Esophagus squamous epithelium (tissue), 5 donors: ENCODE measurements at regions not wholly inside any gene's neighbourhood (a gene's known extent, or its start where the extent isn't known, plus 50 kb on each side); places are given as distances from the start of the nearest gene placed in this dataset.

Experiments
- DNase-seq: peaks from one replicate; lab custom pipeline; 2025; lab: John Stamatoyannopoulos, UW
- H3K27ac ChIP-seq, 4 donors: fragments of 200-600 bp; sonication (generic); one replicate each; pipeline ENCODE4 v1.5.1; 2016 to 2019; ENCODE audit warnings: mild to moderate bottlenecking in 1 of 4
- H3K27me3 ChIP-seq, 4 donors: fragments of 200-600 bp; sonication (generic); 1 replicate in 3 of 4; 2 replicates in 1 of 4; pipeline versions ENCODE4 v1.5.1 to v1.6.0; 2017 to 2021; ENCODE audit warnings: antibody characterized with exemption in 1 of 4
- H3K36me3 ChIP-seq, 3 donors: fragments of 200-600 bp; sonication (generic); one replicate each; pipeline ENCODE4 v1.5.1; 2016 to 2019
- H3K4me1 ChIP-seq, 3 donors: fragments of 200-600 bp; sonication (generic); one replicate each; pipeline ENCODE4 v1.5.1; 2017 to 2019
- H3K4me3 ChIP-seq, 4 donors: fragments of 200-600 bp; sonication (generic); 1 replicate in 3 of 4; 2 replicates in 1 of 4; pipeline ENCODE4 v1.5.1; 2016 to 2019; ENCODE audit warnings: mild to moderate bottlenecking in 2 of 4, moderate library complexity in 1 of 4
- H3K9me3 ChIP-seq, 3 donors: fragments of 200-600 bp; sonication (generic); one replicate each; pipeline ENCODE4 v1.5.1; 2016 to 2019
- POLR2A ChIP-seq, 4 donors: fragments of 450-650 bp; IDR thresholded peaks; one replicate each; pipeline ENCODE4 v1.6.1; 2017; ENCODE audit warnings: antibody characterized with exemption in 4 of 4, mild to moderate bottlenecking in 4 of 4, moderate library complexity in 3 of 4
- whole genome bisulfite sequencing, 2 donors: methylation state at CpG; one replicate each; pipeline ENCODE4 v1.1.5; 2018; 5-methylcytosine and 5-hydroxymethylcytosine counted together
- intact Hi-C: fragments of 100-400 bp; cut with DNase I; formaldehyde crosslinking; loops from one replicate; pipeline ENCODE4 v1.15.0; 2022
- TF ChIP-seq, protein P1 (sequence below), 6 experiments: fragments of 450-650 bp in 4 of 6; fragments of 200-600 bp in 2 of 6; sonication (generic) in 2 of 6; IDR thresholded peaks; one replicate each; pipeline ENCODE4 v1.5.1; 2016 to 2019; ENCODE audit warnings: antibody characterized with exemption in 6 of 6, mild to moderate bottlenecking in 4 of 6, moderate library complexity in 4 of 6
- donor health status: DM: yes; HTN: yes; CAD: no.

DNA sequence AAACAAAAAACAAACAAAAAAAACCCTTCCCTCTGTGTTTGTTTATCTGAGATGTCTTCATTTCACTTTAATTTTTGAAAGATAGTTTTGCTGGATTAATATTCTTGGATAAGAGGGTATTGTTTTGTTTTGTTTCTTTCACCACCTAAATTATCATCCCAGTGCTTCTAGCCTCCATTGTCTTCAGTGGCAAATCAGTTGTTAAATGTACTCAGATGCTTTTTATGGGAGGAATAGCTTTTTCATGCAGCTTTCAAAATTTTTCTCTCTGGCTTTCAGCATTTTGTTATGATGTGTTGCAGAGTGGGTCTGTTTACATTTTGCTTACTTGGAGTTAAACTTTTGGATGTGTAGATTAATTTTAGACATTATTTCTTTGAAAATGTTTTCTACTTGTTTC lies 203.5 kb upstream of the DCC start:
- no peak overlapping the region for H3K27ac ChIP-seq
- H3K4me3 ChIP-seq, result no peak overlapping the region
- intact Hi-C loops, result no loop called here
- peaks cover 0 to 12% (median 0%) of the 10 kb centered on the region in 3 donors for H3K9me3 ChIP-seq
- no peaks in the 10 kb centered on the region for H3K36me3 ChIP-seq
- no peaks in the 10 kb centered on the region for H3K4me1 ChIP-seq
- DNase-seq, result no peak
- H3K27me3 ChIP-seq, result no peaks in the 10 kb centered on the region
- TF ChIP-seq, protein P1, sequence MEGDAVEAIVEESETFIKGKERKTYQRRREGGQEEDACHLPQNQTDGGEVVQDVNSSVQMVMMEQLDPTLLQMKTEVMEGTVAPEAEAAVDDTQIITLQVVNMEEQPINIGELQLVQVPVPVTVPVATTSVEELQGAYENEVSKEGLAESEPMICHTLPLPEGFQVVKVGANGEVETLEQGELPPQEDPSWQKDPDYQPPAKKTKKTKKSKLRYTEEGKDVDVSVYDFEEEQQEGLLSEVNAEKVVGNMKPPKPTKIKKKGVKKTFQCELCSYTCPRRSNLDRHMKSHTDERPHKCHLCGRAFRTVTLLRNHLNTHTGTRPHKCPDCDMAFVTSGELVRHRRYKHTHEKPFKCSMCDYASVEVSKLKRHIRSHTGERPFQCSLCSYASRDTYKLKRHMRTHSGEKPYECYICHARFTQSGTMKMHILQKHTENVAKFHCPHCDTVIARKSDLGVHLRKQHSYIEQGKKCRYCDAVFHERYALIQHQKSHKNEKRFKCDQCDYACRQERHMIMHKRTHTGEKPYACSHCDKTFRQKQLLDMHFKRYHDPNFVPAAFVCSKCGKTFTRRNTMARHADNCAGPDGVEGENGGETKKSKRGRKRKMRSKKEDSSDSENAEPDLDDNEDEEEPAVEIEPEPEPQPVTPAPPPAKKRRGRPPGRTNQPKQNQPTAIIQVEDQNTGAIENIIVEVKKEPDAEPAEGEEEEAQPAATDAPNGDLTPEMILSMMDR (IDR thresholded peaks at IDR 0.05), result no peak
- TF ChIP-seq POLR2A (IDR thresholded peaks at IDR 0.05), result no peak

DNA sequence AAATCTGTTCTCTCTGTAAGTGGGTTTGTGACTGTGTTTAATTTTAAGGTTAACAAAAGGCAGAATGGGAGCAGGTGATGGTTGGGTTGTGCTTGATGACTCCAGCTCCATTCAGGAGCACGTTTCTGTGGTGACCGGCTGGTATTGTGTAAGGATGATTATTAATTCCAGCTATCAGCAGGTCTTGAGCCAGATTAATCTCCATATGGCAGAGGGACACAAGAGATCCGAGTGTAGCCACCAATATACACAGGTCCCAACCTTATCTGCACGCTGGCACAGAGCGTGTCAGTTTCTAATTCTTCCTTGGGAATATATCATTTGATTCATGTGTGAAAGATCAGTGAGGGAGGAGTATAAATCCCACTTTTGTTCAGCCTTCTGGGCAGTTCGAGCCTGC lies 199.0 kb upstream of the DCC start:
- TF ChIP-seq, protein P1 (IDR thresholded peaks at IDR 0.05), result no peak
- no peak for TF ChIP-seq POLR2A (IDR thresholded peaks at IDR 0.05)
- WGBS, 2 donors, result 71 to 79% methylated on average over 6 of the region's 6 CpGs
- intact Hi-C loops, result no loop called here
- H3K4me1 ChIP-seq, result no peaks in the 10 kb centered on the region
- H3K27me3 ChIP-seq, result no peaks in the 10 kb centered on the region
- DNase-seq, result no peak
- no peak overlapping the region for H3K27ac ChIP-seq
- no peaks in the 10 kb centered on the region for H3K36me3 ChIP-seq
- peaks cover 0 to 3% (median 0%) of the 10 kb centered on the region in 3 donors for H3K9me3 ChIP-seq
- no peak overlapping the region for H3K4me3 ChIP-seq

DNA sequence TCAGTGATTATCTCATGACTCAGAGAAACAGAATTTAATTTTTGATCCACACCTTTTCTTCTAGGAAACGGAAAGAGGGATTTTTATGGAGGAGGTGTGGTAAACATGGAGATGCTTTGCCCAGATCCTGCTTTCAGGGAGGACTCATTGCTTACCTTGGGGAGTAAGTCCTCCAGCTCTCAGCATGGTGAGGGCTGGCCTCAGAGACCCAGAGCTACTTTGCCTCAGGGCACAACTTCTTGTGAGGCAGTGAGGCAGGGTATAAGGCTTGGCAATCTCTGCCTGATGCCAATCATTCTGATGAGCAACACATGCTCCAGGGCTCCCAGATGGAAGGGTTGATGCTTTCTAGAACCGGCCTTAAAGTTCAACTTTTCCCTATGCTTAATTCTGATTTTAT lies 189.9 kb upstream of the DCC start:
- H3K36me3 ChIP-seq, result no peaks in the 10 kb centered on the region
- DNase-seq, result no peak
- H3K4me3 ChIP-seq, result no peak overlapping the region
- peaks cover 0 to 5% (median 0%) of the 10 kb centered on the region in 3 donors for H3K9me3 ChIP-seq
- intact Hi-C loops, result no loop called here
- H3K27me3 ChIP-seq, result no peaks in the 10 kb centered on the region
- TF ChIP-seq, protein P1 (IDR thresholded peaks at IDR 0.05), result no peak
- TF ChIP-seq POLR2A (IDR thresholded peaks at IDR 0.05), result no peak
- H3K4me1 ChIP-seq, result no peaks in the 10 kb centered on the region
- WGBS, 2 donors, result 67 to 84% methylated on average over 2 of the region's 2 CpGs
- H3K27ac ChIP-seq, result no peak overlapping the region

DNA sequence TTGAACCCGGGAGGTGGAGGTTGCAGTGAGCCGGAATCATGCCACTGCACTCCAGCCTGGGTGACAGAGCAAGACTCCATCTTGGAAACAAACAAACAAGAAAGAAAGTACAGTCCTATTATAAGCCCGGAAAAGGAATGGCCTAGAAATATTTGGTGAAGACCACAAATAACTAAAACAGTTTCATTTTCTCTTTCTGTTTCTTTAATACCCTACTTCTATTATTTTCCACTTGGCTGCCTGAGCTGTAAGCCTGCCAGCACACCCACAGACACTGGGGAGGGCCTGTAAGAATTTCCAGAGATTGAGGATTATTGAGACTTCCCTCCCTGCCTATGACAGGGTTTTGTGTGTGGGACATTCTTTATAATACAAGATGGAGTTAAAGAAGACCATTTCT lies 188.0 kb upstream of the DCC start:
- Histone ChIP-seq H3K4me1 (no peaks in the 10 kb centered on the region), H3K27ac (no peak overlapping the region), H3K36me3 (no peaks in the 10 kb centered on the region), H3K9me3 (peaks cover 0 to 1% (median 0%) of the 10 kb centered on the region in 3 donors), H3K27me3 (no peaks in the 10 kb centered on the region), H3K4me3 (no peak overlapping the region)
- intact Hi-C loops, result no loop called here
- no peak for TF ChIP-seq POLR2A (IDR thresholded peaks at IDR 0.05)
- TF ChIP-seq, protein P1 (IDR thresholded peaks at IDR 0.05), result no peak
- no peak for DNase-seq
- WGBS, 2 donors, result 57 to 77% methylated on average over 3 of the region's 3 CpGs

DNA sequence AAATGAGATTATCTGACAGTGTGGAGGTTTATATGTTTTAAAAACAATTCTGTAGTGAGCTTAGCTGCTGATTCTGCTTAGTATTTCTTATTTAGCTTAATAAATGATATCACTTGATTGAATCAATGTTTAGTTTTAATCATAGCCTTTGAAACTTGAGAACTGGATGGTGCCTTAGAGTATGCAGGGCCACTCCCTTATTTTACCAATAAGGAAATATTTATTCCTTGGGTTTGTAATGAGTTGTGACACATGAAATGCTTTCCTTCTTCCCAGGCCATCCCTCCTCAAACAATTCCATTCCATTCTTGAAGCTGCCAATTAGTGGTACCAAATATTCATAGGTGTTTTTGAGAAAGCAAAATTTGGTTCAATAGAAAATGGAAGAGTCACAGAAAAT lies 183.8 kb upstream of the DCC start:
- intact Hi-C loops, result no loop called here
- no peak for DNase-seq

More for the DNA sequence above, 183.8 kb upstream of the DCC start:
- no peaks in the 10 kb centered on the region for H3K27me3 ChIP-seq
- no peak overlapping the region for H3K27ac ChIP-seq
- peaks cover 0 to 8% (median 0%) of the 10 kb centered on the region in 3 donors for H3K9me3 ChIP-seq
- H3K4me3 ChIP-seq, result no peak overlapping the region
- TF ChIP-seq, protein P1 (IDR thresholded peaks at IDR 0.05), result no peak
- no peak for TF ChIP-seq POLR2A (IDR thresholded peaks at IDR 0.05)
- no peaks in the 10 kb centered on the region for H3K4me1 ChIP-seq
- H3K36me3 ChIP-seq, result no peaks in the 10 kb centered on the region
